ENCODE measurements at regions not wholly inside any gene's neighbourhood (a gene's known extent, or its start where the extent isn't known, plus 50 kb on each side); places are given as distances from the start of the nearest gene placed in this dataset.

DNA sequence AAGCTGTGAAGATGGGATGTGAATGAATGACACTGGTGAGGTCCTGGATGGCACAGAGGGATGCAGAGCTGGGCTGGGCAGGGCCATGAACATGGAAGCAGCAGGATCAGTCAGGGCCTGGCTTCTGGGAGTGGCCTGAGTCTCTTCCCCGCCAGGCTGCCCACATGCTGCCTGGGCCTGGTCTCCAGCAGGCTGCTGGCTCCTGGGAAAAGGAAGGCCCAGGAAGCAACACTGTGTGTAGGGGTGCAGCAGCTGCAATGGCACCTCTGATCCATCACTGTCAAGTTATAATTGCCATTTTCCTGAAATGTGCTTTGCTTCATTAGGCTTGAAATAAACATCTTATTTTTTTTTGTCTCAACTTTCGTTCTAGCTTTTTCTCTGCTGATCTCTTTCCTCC lies 260.2 kb upstream of the N4BP1 start:
- TF ChIP-seq CTCF (IDR thresholded peaks at IDR 0.05; ENCODE audit: borderline replicate concordance, extremely low read depth, insufficient read depth): no peak
- Histone ChIP-seq H3K27ac (ENCODE audit: low read depth in 2 of 2, low read length in 2 of 2) (no peak overlapping the region), H3K9me3 (ENCODE audit: control insufficient read depth in 2 of 3, insufficient read depth in 1 of 3, low read length in 3 of 3) (peaks cover 0 to 2% (median 0%) of the 10 kb centered on the region in 3 donors), H3K27me3 (ENCODE audit: control insufficient read depth, insufficient read depth, low read length) (no peaks in the 10 kb centered on the region), H3K36me3 (ENCODE audit: control insufficient read depth in 2 of 3, insufficient read depth in 3 of 3, low read length in 3 of 3) (no peaks in the 10 kb centered on the region), H3K4me3 (ENCODE audit: low read length in 3 of 3) (no peak overlapping the region), H3K9ac (ENCODE audit: low read length in 3 of 3) (no peak overlapping the region), H3K4me1 (ENCODE audit: control insufficient read depth in 2 of 3, insufficient read depth in 2 of 3, low read depth in 1 of 3, low read length in 3 of 3) (no peaks in the 10 kb centered on the region)
- DNase-seq (peak in 4 of 5 donors; percentile 33 to 45 (median 36)), FAIRE-seq (no peak)
- intact Hi-C loops (cut with DNase I): no loop called here

DNA sequence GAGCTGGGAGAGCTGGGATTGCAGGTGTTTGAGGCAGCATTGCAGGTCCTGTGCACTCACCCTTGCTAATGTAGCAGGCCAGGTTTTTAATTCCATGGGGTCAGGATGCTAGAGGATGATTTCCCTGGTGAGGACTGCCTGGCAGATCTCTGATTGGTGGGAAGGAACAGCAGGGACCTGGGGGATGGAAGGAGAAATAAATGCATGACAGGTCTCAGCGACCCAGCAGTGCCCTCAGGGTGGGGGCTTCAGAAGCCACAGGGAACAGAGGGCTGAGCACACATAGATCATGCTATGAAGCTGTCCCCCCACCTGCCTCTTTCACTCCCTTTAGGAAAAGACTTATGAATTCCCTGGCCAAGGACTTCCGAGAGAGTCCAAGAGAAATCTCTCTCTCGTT lies 255.5 kb upstream of the N4BP1 start:
- FAIRE-seq: no peak
- Histone ChIP-seq H3K27ac (ENCODE audit: low read depth in 2 of 2, low read length in 2 of 2) (no peak overlapping the region), H3K36me3 (ENCODE audit: control insufficient read depth in 2 of 3, insufficient read depth in 3 of 3, low read length in 3 of 3) (no peaks in the 10 kb centered on the region), H3K9ac (ENCODE audit: low read length in 3 of 3) (no peak overlapping the region), H3K27me3 (ENCODE audit: control insufficient read depth, insufficient read depth, low read length) (no peaks in the 10 kb centered on the region), H3K9me3 (ENCODE audit: control insufficient read depth in 2 of 3, insufficient read depth in 1 of 3, low read length in 3 of 3) (peaks cover 0 to 6% (median 2%) of the 10 kb centered on the region in 3 donors), H3K4me3 (ENCODE audit: low read length in 3 of 3) (no peak overlapping the region), H3K4me1 (ENCODE audit: control insufficient read depth in 2 of 3, insufficient read depth in 2 of 3, low read depth in 1 of 3, low read length in 3 of 3) (no peaks in the 10 kb centered on the region)
- DNase-seq: peak in 4 of 5 donors; percentile 34 to 78 (median 67)
- intact Hi-C loops (cut with DNase I): no loop called here
- TF ChIP-seq CTCF (IDR thresholded peaks at IDR 0.05; ENCODE audit: borderline replicate concordance, extremely low read depth, insufficient read depth): no peak

DNA sequence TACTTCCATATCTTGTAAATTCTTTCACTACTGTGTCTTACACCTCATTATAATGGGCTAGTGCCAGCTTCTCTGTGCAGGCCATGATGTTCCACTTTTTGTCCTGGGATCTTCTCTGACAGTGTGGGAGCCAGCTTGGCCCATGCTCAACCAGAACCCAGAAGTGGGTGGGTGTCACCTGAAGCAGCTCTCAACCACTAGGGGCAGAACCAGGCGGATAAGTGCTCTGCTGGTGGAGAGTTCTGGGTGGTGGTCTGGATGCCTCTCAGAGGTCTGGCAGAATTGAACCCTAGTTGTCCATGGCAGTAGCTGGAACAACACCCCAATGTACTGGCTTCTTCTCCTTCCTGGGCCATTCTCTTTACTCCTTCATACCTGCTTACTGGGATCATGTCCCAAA lies 254.1 kb upstream of the N4BP1 start:
- DNase-seq (no peak), FAIRE-seq (no peak)
- no peak for TF ChIP-seq CTCF (IDR thresholded peaks at IDR 0.05; ENCODE audit: borderline replicate concordance, extremely low read depth, insufficient read depth)
- H3K9ac ChIP-seq (ENCODE audit: low read length in 3 of 3): no peak overlapping the region
- no peak overlapping the region for H3K27ac ChIP-seq (ENCODE audit: low read depth in 2 of 2, low read length in 2 of 2)
- H3K36me3 ChIP-seq (ENCODE audit: control insufficient read depth in 2 of 3, insufficient read depth in 3 of 3, low read length in 3 of 3): no peaks in the 10 kb centered on the region
- intact Hi-C loops (cut with DNase I): no loop called here
- H3K4me3 ChIP-seq (ENCODE audit: low read length in 3 of 3): no peak overlapping the region
- no peaks in the 10 kb centered on the region for H3K4me1 ChIP-seq (ENCODE audit: control insufficient read depth in 2 of 3, insufficient read depth in 2 of 3, low read depth in 1 of 3, low read length in 3 of 3)
- H3K9me3 ChIP-seq (ENCODE audit: control insufficient read depth in 2 of 3, insufficient read depth in 1 of 3, low read length in 3 of 3): peaks cover 0 to 6% (median 2%) of the 10 kb centered on the region in 3 donors
- no peaks in the 10 kb centered on the region for H3K27me3 ChIP-seq (ENCODE audit: control insufficient read depth, insufficient read depth, low read length)

GRCh38 chr16:48862087-48862532 lies 252.1 kb upstream of the N4BP1 start:
- H3K27ac ChIP-seq (ENCODE audit: low read depth in 2 of 2, low read length in 2 of 2): no peak overlapping the region
- FAIRE-seq: no peak
- H3K9me3 ChIP-seq (ENCODE audit: control insufficient read depth in 2 of 3, insufficient read depth in 1 of 3, low read length in 3 of 3): peaks cover 0 to 6% (median 2%) of the 10 kb centered on the region in 3 donors
- H3K4me3 ChIP-seq (ENCODE audit: low read length in 3 of 3): no peak overlapping the region
- intact Hi-C loops (cut with DNase I): no loop called here
- H3K27me3 ChIP-seq (ENCODE audit: control insufficient read depth, insufficient read depth, low read length): no peaks in the 10 kb centered on the region
- no peaks in the 10 kb centered on the region for H3K36me3 ChIP-seq (ENCODE audit: control insufficient read depth in 2 of 3, insufficient read depth in 3 of 3, low read length in 3 of 3)
- H3K9ac ChIP-seq (ENCODE audit: low read length in 3 of 3): no peak overlapping the region
- no peak for TF ChIP-seq CTCF (IDR thresholded peaks at IDR 0.05; ENCODE audit: borderline replicate concordance, extremely low read depth, insufficient read depth)
- H3K4me1 ChIP-seq (ENCODE audit: control insufficient read depth in 2 of 3, insufficient read depth in 2 of 3, low read depth in 1 of 3, low read length in 3 of 3): no peaks in the 10 kb centered on the region
- DNase-seq: peak in 3 of 5 donors; percentile 2 to 14 (median 7)
